ENCODE measurements at regions not wholly inside any gene's neighbourhood (a gene's known extent, or its start where the extent isn't known, plus 50 kb on each side); places are given as distances from the start of the nearest gene placed in this dataset.
"Not testable (repeated sequence)": the region's sequence is repeated elsewhere in the genome, so short reads cannot be mapped to it uniquely, and the experiment has no call there.

- POLR2A ChIA-PET = no interaction called here
- Histone ChIP-seq H3K36me3 (ENCODE audit: control insufficient read depth in 4 of 4, insufficient read depth in 4 of 4, low read length in 3 of 4) (no peaks in the 10 kb centered on the region), H3K4me3 (ENCODE audit: control insufficient read depth in 1 of 7, extremely low read depth in 1 of 7, insufficient read depth in 4 of 7, low read depth in 2 of 7, low read length in 6 of 7) (no peak overlapping the region), H3K4me1 (ENCODE audit: control extremely low read depth in 1 of 4, control insufficient read depth in 4 of 4, insufficient read depth in 4 of 4, low read length in 3 of 4) (no peaks in the 10 kb centered on the region), H3K9me3 (ENCODE audit: control extremely low read depth in 1 of 5, control insufficient read depth in 4 of 5, insufficient read depth in 2 of 5, low read depth in 1 of 5, low read length in 4 of 5) (peaks cover 0 to 18% (median 3%) of the 10 kb centered on the region in 5 experiments), H3K27me3 (replicated peaks in 2 of 5; ENCODE audit: control insufficient read depth in 4 of 5, insufficient read depth in 5 of 5, low read length in 4 of 5) (no peaks in the 10 kb centered on the region), H3K27ac (ENCODE audit: insufficient read depth in 1 of 2, low read depth in 1 of 2, low read length in 2 of 2, poor library complexity in 1 of 2, severe bottlenecking in 2 of 2) (no peak overlapping the region)
- WGBS (ENCODE audit: insufficient coverage) = 91% methylated on average over 7 of the region's 10 CpGs
- CTCF ChIA-PET = no interaction called here
- no peak for DNase-seq
These were observed 350.9 kb downstream of the NUP35 start for GRCh38 chr2:183474912-183475695.

- no peak overlapping the region for H3K4me3 ChIP-seq (ENCODE audit: control insufficient read depth in 1 of 7, extremely low read depth in 1 of 7, insufficient read depth in 4 of 7, low read depth in 2 of 7, low read length in 6 of 7)
- H3K9me3 ChIP-seq (ENCODE audit: control extremely low read depth in 1 of 5, control insufficient read depth in 4 of 5, insufficient read depth in 2 of 5, low read depth in 1 of 5, low read length in 4 of 5) = peaks cover 0 to 5% (median 0%) of the 10 kb centered on the region in 5 experiments
- no peak for DNase-seq
- no peaks in the 10 kb centered on the region for H3K4me1 ChIP-seq (ENCODE audit: control extremely low read depth in 1 of 4, control insufficient read depth in 4 of 4, insufficient read depth in 4 of 4, low read length in 3 of 4)
- H3K27me3 ChIP-seq (replicated peaks in 2 of 5; ENCODE audit: control insufficient read depth in 4 of 5, insufficient read depth in 5 of 5, low read length in 4 of 5) = no peaks in the 10 kb centered on the region
- no peaks in the 10 kb centered on the region for H3K36me3 ChIP-seq (ENCODE audit: control insufficient read depth in 4 of 4, insufficient read depth in 4 of 4, low read length in 3 of 4)
- ChIA-PET CTCF (no interaction called here), POLR2A (no interaction called here)
- no peak overlapping the region for H3K27ac ChIP-seq (ENCODE audit: insufficient read depth in 1 of 2, low read depth in 1 of 2, low read length in 2 of 2, poor library complexity in 1 of 2, severe bottlenecking in 2 of 2)
These were observed 352.2 kb downstream of the NUP35 start for GRCh38 chr2:183476490-183476889.

GRCh38 chr2:183477296-183477695 lies 353.1 kb downstream of the NUP35 start:
- Histone ChIP-seq H3K27me3 (replicated peaks in 2 of 5; ENCODE audit: control insufficient read depth in 4 of 5, insufficient read depth in 5 of 5, low read length in 4 of 5) (no peaks in the 10 kb centered on the region), H3K4me1 (ENCODE audit: control extremely low read depth in 1 of 4, control insufficient read depth in 4 of 4, insufficient read depth in 4 of 4, low read length in 3 of 4) (no peaks in the 10 kb centered on the region), H3K9me3 (ENCODE audit: control extremely low read depth in 1 of 5, control insufficient read depth in 4 of 5, insufficient read depth in 2 of 5, low read depth in 1 of 5, low read length in 4 of 5) (peaks cover 0 to 3% (median 0%) of the 10 kb centered on the region in 5 experiments), H3K4me3 (ENCODE audit: control insufficient read depth in 1 of 7, extremely low read depth in 1 of 7, insufficient read depth in 4 of 7, low read depth in 2 of 7, low read length in 6 of 7) (no peak overlapping the region), H3K36me3 (ENCODE audit: control insufficient read depth in 4 of 4, insufficient read depth in 4 of 4, low read length in 3 of 4) (no peaks in the 10 kb centered on the region), H3K27ac (ENCODE audit: insufficient read depth in 1 of 2, low read depth in 1 of 2, low read length in 2 of 2, poor library complexity in 1 of 2, severe bottlenecking in 2 of 2) (no peak overlapping the region)
- DNase-seq = no peak
- POLR2A ChIA-PET = no interaction called here
- CTCF ChIA-PET = no interaction called here
- 100% methylated on average over 1 of the region's 2 CpGs for WGBS (ENCODE audit: insufficient coverage)

- H3K9me3 ChIP-seq (ENCODE audit: control extremely low read depth in 1 of 5, control insufficient read depth in 4 of 5, insufficient read depth in 2 of 5, low read depth in 1 of 5, low read length in 4 of 5); POLR2A ChIA-PET; H3K36me3 ChIP-seq (ENCODE audit: control insufficient read depth in 4 of 4, insufficient read depth in 4 of 4, low read length in 3 of 4); DNase-seq; H3K4me3 ChIP-seq (ENCODE audit: control insufficient read depth in 1 of 7, extremely low read depth in 1 of 7, insufficient read depth in 4 of 7, low read depth in 2 of 7, low read length in 6 of 7); H3K27me3 ChIP-seq (replicated peaks in 2 of 5; ENCODE audit: control insufficient read depth in 4 of 5, insufficient read depth in 5 of 5, low read length in 4 of 5); H3K4me1 ChIP-seq (ENCODE audit: control extremely low read depth in 1 of 4, control insufficient read depth in 4 of 4, insufficient read depth in 4 of 4, low read length in 3 of 4); H3K27ac ChIP-seq (ENCODE audit: insufficient read depth in 1 of 2, low read depth in 1 of 2, low read length in 2 of 2, poor library complexity in 1 of 2, severe bottlenecking in 2 of 2); CTCF ChIA-PET: not testable (repeated sequence)
- WGBS (ENCODE audit: insufficient coverage) = 98% methylated on average over 23 of the region's 39 CpGs
These were observed 354.8 kb downstream of the NUP35 start for GRCh38 chr2:183478941-183479595.

- DNase-seq = no peak
- 100% methylated on average over 1 of the region's 3 CpGs for WGBS (ENCODE audit: insufficient coverage)
- H3K36me3 ChIP-seq (ENCODE audit: control insufficient read depth in 4 of 4, insufficient read depth in 4 of 4, low read length in 3 of 4) = no peaks in the 10 kb centered on the region
- no peaks in the 10 kb centered on the region for H3K27me3 ChIP-seq (replicated peaks in 2 of 5; ENCODE audit: control insufficient read depth in 4 of 5, insufficient read depth in 5 of 5, low read length in 4 of 5)
- POLR2A ChIA-PET = no interaction called here
- H3K4me1 ChIP-seq (ENCODE audit: control extremely low read depth in 1 of 4, control insufficient read depth in 4 of 4, insufficient read depth in 4 of 4, low read length in 3 of 4) = no peaks in the 10 kb centered on the region
- peaks cover 0 to 1% (median 0%) of the 10 kb centered on the region in 5 experiments for H3K9me3 ChIP-seq (ENCODE audit: control extremely low read depth in 1 of 5, control insufficient read depth in 4 of 5, insufficient read depth in 2 of 5, low read depth in 1 of 5, low read length in 4 of 5)
- H3K4me3 ChIP-seq (ENCODE audit: control insufficient read depth in 1 of 7, extremely low read depth in 1 of 7, insufficient read depth in 4 of 7, low read depth in 2 of 7, low read length in 6 of 7) = no peak overlapping the region
- H3K27ac ChIP-seq (ENCODE audit: insufficient read depth in 1 of 2, low read depth in 1 of 2, low read length in 2 of 2, poor library complexity in 1 of 2, severe bottlenecking in 2 of 2) = no peak overlapping the region
- CTCF ChIA-PET = no interaction called here
These were observed 363.1 kb downstream of the NUP35 start for GRCh38 chr2:183487326-183487725.

GRCh38 chr2:183488421-183488820 lies 364.2 kb downstream of the NUP35 start:
- no peak for DNase-seq
- Histone ChIP-seq H3K27me3 (replicated peaks in 2 of 5; ENCODE audit: control insufficient read depth in 4 of 5, insufficient read depth in 5 of 5, low read length in 4 of 5) (no peaks in the 10 kb centered on the region), H3K27ac (ENCODE audit: insufficient read depth in 1 of 2, low read depth in 1 of 2, low read length in 2 of 2, poor library complexity in 1 of 2, severe bottlenecking in 2 of 2) (no peak overlapping the region), H3K36me3 (ENCODE audit: control insufficient read depth in 4 of 4, insufficient read depth in 4 of 4, low read length in 3 of 4) (no peaks in the 10 kb centered on the region), H3K9me3 (ENCODE audit: control extremely low read depth in 1 of 5, control insufficient read depth in 4 of 5, insufficient read depth in 2 of 5, low read depth in 1 of 5, low read length in 4 of 5) (peaks cover 0 to 1% (median 0%) of the 10 kb centered on the region in 5 experiments), H3K4me1 (ENCODE audit: control extremely low read depth in 1 of 4, control insufficient read depth in 4 of 4, insufficient read depth in 4 of 4, low read length in 3 of 4) (no peaks in the 10 kb centered on the region), H3K4me3 (ENCODE audit: control insufficient read depth in 1 of 7, extremely low read depth in 1 of 7, insufficient read depth in 4 of 7, low read depth in 2 of 7, low read length in 6 of 7) (no peak overlapping the region)
- ChIA-PET CTCF (interaction anchor here (0.7 kb wide), 1 partner anchor 1621 kb away, joined by 4 read pairs; no protein-coding TSS in a partner anchor), POLR2A (no interaction called here)

- Histone ChIP-seq H3K36me3 (ENCODE audit: control insufficient read depth in 4 of 4, insufficient read depth in 4 of 4, low read length in 3 of 4) (no peaks in the 10 kb centered on the region), H3K27ac (ENCODE audit: insufficient read depth in 1 of 2, low read depth in 1 of 2, low read length in 2 of 2, poor library complexity in 1 of 2, severe bottlenecking in 2 of 2) (no peak overlapping the region), H3K4me3 (ENCODE audit: control insufficient read depth in 1 of 7, extremely low read depth in 1 of 7, insufficient read depth in 4 of 7, low read depth in 2 of 7, low read length in 6 of 7) (no peak overlapping the region), H3K4me1 (ENCODE audit: control extremely low read depth in 1 of 4, control insufficient read depth in 4 of 4, insufficient read depth in 4 of 4, low read length in 3 of 4) (no peaks in the 10 kb centered on the region), H3K27me3 (replicated peaks in 2 of 5; ENCODE audit: control insufficient read depth in 4 of 5, insufficient read depth in 5 of 5, low read length in 4 of 5) (no peaks in the 10 kb centered on the region), H3K9me3 (ENCODE audit: control extremely low read depth in 1 of 5, control insufficient read depth in 4 of 5, insufficient read depth in 2 of 5, low read depth in 1 of 5, low read length in 4 of 5) (peaks cover 0 to 1% (median 0%) of the 10 kb centered on the region in 5 experiments)
- CTCF ChIA-PET = no interaction called here
- 100% methylated on average over 3 of the region's 3 CpGs for WGBS (ENCODE audit: insufficient coverage)
- POLR2A ChIA-PET = no interaction called here
- DNase-seq = no peak
These were observed 366.2 kb downstream of the NUP35 start for GRCh38 chr2:183490489-183490888.

Measured in common myeloid progenitor, CD34-positive (primary cell).